ENCODE measurements at regions not wholly inside any gene's neighbourhood (a gene's known extent, or its start where the extent isn't known, plus 50 kb on each side); places are given as distances from the start of the nearest gene placed in this dataset.

DNA sequence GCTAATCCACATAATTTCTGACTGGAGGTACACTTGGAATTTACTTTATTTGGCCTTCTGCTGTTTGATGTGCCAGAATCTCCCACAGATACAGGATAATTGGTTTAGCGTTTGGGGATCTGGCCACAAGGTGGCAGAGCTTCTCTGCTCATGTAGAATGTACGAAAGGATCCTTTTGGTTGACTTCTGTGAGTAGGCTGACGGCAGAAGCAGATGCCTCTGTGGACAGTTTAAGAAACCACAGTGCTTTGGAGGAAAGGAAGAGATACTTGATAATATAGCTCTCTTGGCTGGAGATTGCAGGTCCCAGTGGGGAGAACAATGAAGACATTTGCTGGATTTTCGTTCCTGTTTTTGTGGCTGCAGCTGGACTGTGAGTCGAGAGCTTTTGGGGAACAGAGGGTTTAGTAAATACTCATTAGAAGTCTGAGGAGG lies 75.3 kb upstream of the OR4E1 start:
- TF ChIP-seq POLR2A (IDR thresholded peaks at IDR 0.05) (no peak), CTCF (IDR thresholded peaks at IDR 0.05) (peak in 2 of 7 experiments; percentile 32 to 42), EP300 (IDR thresholded peaks at IDR 0.05) (no peak), POLR2AphosphoS5 (IDR thresholded peaks at IDR 0.05) (no peak)
